OCI-LY3 (cell line): ENCODE measurements at regions not wholly inside any gene's neighbourhood (a gene's known extent, or its start where the extent isn't known, plus 50 kb on each side); places are given as distances from the start of the nearest gene placed in this dataset.

ENCODE experiments used
- H2AFZ ChIP-seq: fragments of 200-600, 300-600 bp; shearing (Covaris generic); 2 replicates; pipeline ENCODE4 v1.6.0; 2014; ENCODE audit warnings: antibody characterized with exemption, low read depth, low read length
- H3K27ac ChIP-seq: fragments of 200-600, 300-600 bp; sonication (generic); 2 replicates; pipeline ENCODE4 v1.5.1; 2014; ENCODE audit warnings: mild to moderate bottlenecking, low read length, moderate library complexity, mixed read lengths
- H3K27me3 ChIP-seq: fragments of 200-600, 300-600 bp; sonication (generic); 2 replicates; pipeline ENCODE4 v1.6.1; 2014; ENCODE audit warnings: low read depth, low read length, mixed read lengths
- H3K36me3 ChIP-seq: fragments of 200-600, 300-600 bp; sonication (generic); replicated peaks from 2 replicates; pipeline ENCODE3; 2014; ENCODE audit warnings: low read depth, low read length, mixed read lengths
- H3K4me1 ChIP-seq: fragments of 300-600, 200-600 bp; sonication (generic); 2 replicates; pipeline ENCODE4 v1.6.1; 2014; ENCODE audit warnings: low read length, mixed read lengths
- H3K4me2 ChIP-seq: fragments of 200-600, 300-600 bp; sonication (generic); 2 replicates; pipeline ENCODE4 v1.6.1; 2014; ENCODE audit warnings: low read length, mixed read lengths
- H3K4me3 ChIP-seq: fragments of 300-600, 200-600 bp; sonication (generic); 2 replicates; pipeline ENCODE4 v1.5.1; 2014; ENCODE audit warnings: antibody characterized with exemption, mild to moderate bottlenecking, low read length, moderate library complexity
- H3K79me2 ChIP-seq: fragments of 300-600, 200-600 bp; shearing (Covaris generic); 2 replicates; pipeline ENCODE4 v1.6.1; 2014; ENCODE audit warnings: mild to moderate bottlenecking, low read length, mixed read lengths
- H3K9ac ChIP-seq: fragments of 300-600, 200-600 bp; shearing (Covaris generic); 2 replicates; pipeline ENCODE4 v1.6.0; 2014; ENCODE audit warnings: mild to moderate bottlenecking, low read length, moderate library complexity
- H3K9me3 ChIP-seq: fragments of 200-600, 300-600 bp; shearing (Covaris generic); 2 replicates; pipeline ENCODE4 v1.6.1; 2014; ENCODE audit warnings: low read length, mixed read lengths; ENCODE audit not compliant: insufficient read depth
- H4K20me1 ChIP-seq: fragments of 200-600, 300-600 bp; sonication (generic); 2 replicates; pipeline ENCODE4 v1.6.1; 2016; ENCODE audit warnings: low read length, mixed read lengths; ENCODE audit not compliant: insufficient read depth
- EZH2phosphoT487 ChIP-seq: fragments of 200-600 bp; shearing (Covaris generic); IDR thresholded peaks from 2 replicates; pipeline ENCODE4 v1.6.1; 2018; ENCODE audit warnings: antibody characterized with exemption, mixed run types, low read depth
- TF ChIP-seq, protein P1 (sequence below): fragments of 200-600, 300-600 bp; sonication (generic); IDR thresholded peaks from 2 replicates; pipeline ENCODE4 v1.5.1; 2014; ENCODE audit warnings: antibody characterized with exemption, low read length, low read depth

DNA sequence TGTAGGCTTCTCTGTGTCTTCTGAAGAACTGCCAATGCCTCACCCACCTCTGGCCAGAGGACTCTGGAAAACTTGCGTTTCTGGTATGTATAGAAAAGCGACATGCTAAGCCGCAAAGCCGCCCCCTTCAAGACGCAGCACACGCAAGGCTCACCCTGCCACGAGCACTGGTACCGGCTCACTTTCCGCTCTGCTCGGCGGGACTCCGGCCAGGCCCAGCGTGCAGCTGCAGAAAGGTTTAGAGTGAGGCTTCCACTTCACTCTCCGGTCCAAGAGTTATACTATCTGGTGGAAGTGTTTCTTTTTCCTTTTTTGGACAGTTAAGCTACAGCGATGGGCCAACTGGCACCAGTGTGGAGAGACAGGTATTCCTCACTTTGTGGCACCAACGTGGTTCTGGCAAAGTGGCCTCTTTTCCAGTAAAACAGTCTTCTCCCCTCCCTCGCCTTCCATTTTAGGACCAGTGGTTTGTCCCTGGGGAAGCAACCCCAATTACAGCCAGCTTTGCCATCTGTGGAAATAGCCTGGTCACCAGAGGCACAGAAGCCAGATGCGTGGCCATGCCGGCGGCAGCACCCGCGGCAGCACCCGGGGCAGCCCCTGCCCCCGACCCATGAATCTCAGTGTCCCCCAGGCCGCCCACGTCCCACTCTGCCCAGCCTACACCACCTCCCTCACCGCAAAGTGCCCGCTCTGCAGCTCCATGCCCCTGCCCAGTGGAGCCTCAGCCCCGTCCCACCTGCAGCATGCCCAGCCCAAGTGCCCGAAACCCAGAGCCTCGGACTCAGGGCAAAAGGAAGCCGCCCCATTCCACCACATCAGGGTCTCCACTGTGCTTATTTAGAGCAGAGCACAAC is 91.6 kb upstream of the CTDP1 start:
- Histone ChIP-seq H2AFZ (no peak overlapping the region), H3K4me2 (no peak overlapping the region), H3K27ac (no peak overlapping the region), H3K36me3 (peaks cover 2% of the 10 kb centered on the region), H3K79me2 (no peaks in the 10 kb centered on the region), H3K4me3 (no peak overlapping the region), H3K4me1 (peaks cover 13% of the 10 kb centered on the region), H4K20me1 (no peaks in the 10 kb centered on the region), H3K9ac (no peak overlapping the region), H3K9me3 (0 out of 2 replicates have a peak, but pooled peaks cover 5% of the 10 kb centered on the region), H3K27me3 (peaks cover 3% of the 10 kb centered on the region; the same call in 1 of the 2 replicates)
- no peak for TF ChIP-seq EZH2phosphoT487
- TF ChIP-seq, protein P1, sequence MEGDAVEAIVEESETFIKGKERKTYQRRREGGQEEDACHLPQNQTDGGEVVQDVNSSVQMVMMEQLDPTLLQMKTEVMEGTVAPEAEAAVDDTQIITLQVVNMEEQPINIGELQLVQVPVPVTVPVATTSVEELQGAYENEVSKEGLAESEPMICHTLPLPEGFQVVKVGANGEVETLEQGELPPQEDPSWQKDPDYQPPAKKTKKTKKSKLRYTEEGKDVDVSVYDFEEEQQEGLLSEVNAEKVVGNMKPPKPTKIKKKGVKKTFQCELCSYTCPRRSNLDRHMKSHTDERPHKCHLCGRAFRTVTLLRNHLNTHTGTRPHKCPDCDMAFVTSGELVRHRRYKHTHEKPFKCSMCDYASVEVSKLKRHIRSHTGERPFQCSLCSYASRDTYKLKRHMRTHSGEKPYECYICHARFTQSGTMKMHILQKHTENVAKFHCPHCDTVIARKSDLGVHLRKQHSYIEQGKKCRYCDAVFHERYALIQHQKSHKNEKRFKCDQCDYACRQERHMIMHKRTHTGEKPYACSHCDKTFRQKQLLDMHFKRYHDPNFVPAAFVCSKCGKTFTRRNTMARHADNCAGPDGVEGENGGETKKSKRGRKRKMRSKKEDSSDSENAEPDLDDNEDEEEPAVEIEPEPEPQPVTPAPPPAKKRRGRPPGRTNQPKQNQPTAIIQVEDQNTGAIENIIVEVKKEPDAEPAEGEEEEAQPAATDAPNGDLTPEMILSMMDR: no peak

- Histone ChIP-seq H4K20me1 (no peaks in the 10 kb centered on the region), H3K4me3 (no peak overlapping the region), H3K27ac (no peak overlapping the region), H3K4me2 (no peak overlapping the region), H3K9me3 (0 out of 2 replicates have a peak, but pooled peaks cover 5% of the 10 kb centered on the region), H3K36me3 (peaks cover 2% of the 10 kb centered on the region), H3K79me2 (no peaks in the 10 kb centered on the region), H2AFZ (no peak overlapping the region), H3K27me3 (peaks cover 10% of the 10 kb centered on the region), H3K9ac (no peak overlapping the region), H3K4me1 (peaks cover 12% of the 10 kb centered on the region)
- TF ChIP-seq, protein P1: no peak
- TF ChIP-seq EZH2phosphoT487: no peak
These were observed 90.7 kb upstream of the CTDP1 start for GRCh38 chr18:79588636-79589481.

- peaks cover 18% of the 10 kb centered on the region for H3K27me3 ChIP-seq
- no peak overlapping the region for H2AFZ ChIP-seq
- TF ChIP-seq, protein P1: no peak
- TF ChIP-seq EZH2phosphoT487: no peak
- H3K79me2 ChIP-seq: no peaks in the 10 kb centered on the region
- peaks cover 4% of the 10 kb centered on the region for H3K4me1 ChIP-seq
- no peaks in the 10 kb centered on the region for H4K20me1 ChIP-seq
- no peak overlapping the region for H3K4me3 ChIP-seq
- no peak overlapping the region for H3K4me2 ChIP-seq
- no peak overlapping the region for H3K9ac ChIP-seq
- peaks cover 5% of the 10 kb centered on the region; the same call in 1 of the 2 replicates for H3K9me3 ChIP-seq
- H3K36me3 ChIP-seq: peaks cover 2% of the 10 kb centered on the region
- no peak overlapping the region for H3K27ac ChIP-seq
These were observed 90.0 kb upstream of the CTDP1 start for GRCh38 chr18:79589601-79590091.
